Body of pancreas (tissue), 4 donors: ENCODE measurements at regions not wholly inside any gene's neighbourhood (a gene's known extent, or its start where the extent isn't known, plus 50 kb on each side); places are given as distances from the start of the nearest gene placed in this dataset.

ENCODE experiments used
- CTCF ChIP-seq, 7 experiments: fragments of 450-650 bp in 4 of 7; fragments of 200-600 bp in 3 of 7; sonication (generic) in 3 of 7; IDR thresholded peaks; one replicate each; pipeline ENCODE4 v1.5.1; 2016 to 2019; ENCODE audit warnings: antibody characterized with exemption in 7 of 7
- POLR2A ChIP-seq, 3 donors: fragments of 450-650 bp; IDR thresholded peaks; one replicate each; pipeline ENCODE4 v1.6.1; 2016; ENCODE audit warnings: antibody characterized with exemption in 3 of 3, mild to moderate bottlenecking in 2 of 3

GRCh38 chr6:77397561-77397960 lies 65.7 kb downstream of the HTR1B start:
- TF ChIP-seq CTCF (IDR thresholded peaks at IDR 0.05), result no peak
- no peak for TF ChIP-seq POLR2A (IDR thresholded peaks at IDR 0.05)
